Endothelial cell of umbilical vein (primary cell): ENCODE measurements at regions not wholly inside any gene's neighbourhood (a gene's known extent, or its start where the extent isn't known, plus 50 kb on each side); places are given as distances from the start of the nearest gene placed in this dataset.
"Not testable (repeated sequence)": the region's sequence is repeated elsewhere in the genome, so short reads cannot be mapped to it uniquely, and the experiment has no call there.

Experiments
- BruUV-seq: library from RNA; stranded (reverse); fragments of 400-500 nt; replicated peaks from 2 replicates; lab custom pipeline; 2021; lab: Mats Ljungman, UMichigan
- CTCF ChIA-PET: fragments of 300-600, 350-600 bp; sonication (Branson Sonifier 250); formaldehyde crosslinking; loops from one replicate; lab custom pipeline; 2021; ENCODE audit warnings: antibody characterized with exemption, inconsistent platforms; lab: Charles Lee
- POLR2A ChIA-PET: fragments of 300-600, 350-600 bp; sonication (Branson Sonifier 250); formaldehyde crosslinking; loops from one replicate; lab custom pipeline; 2021; ENCODE audit warnings: antibody characterized with exemption, inconsistent platforms; lab: Charles Lee
- DNase-seq: peaks from one replicate; pipeline ENCODE4 v3.0.0-alpha.2; 2011; ENCODE audit warnings: low read depth, low spot score
- FAIRE-seq: peaks from 2 replicates; lab custom pipeline; 2011; peaks lifted over from hg19 to GRCh38; lab: Jason Lieb, UNC
- H2AFZ ChIP-seq: 2 replicates; pipeline ENCODE4 v1.6.0; 2012; ENCODE audit warnings: low read depth, low read length, control low read depth, inconsistent platforms
- H3K27ac ChIP-seq: 2 replicates; pipeline ENCODE4 v1.5.1; 2011; ENCODE audit warnings: low read depth, mild to moderate bottlenecking, control low read depth, low read length, moderate library complexity; ENCODE audit not compliant: insufficient read depth
- H3K27me3 ChIP-seq, 2 experiments: 2 replicates each; pipeline versions ENCODE4 v1.6.0 to v1.6.1; 2011; ENCODE audit warnings: low read length in 2 of 2, mixed read lengths in 1 of 2; ENCODE audit not compliant: control insufficient read depth in 2 of 2, insufficient read depth in 2 of 2
- H3K36me3 ChIP-seq, 2 experiments: 2 replicates in 1 of 2; 3 replicates in 1 of 2; pipeline ENCODE4 v1.5.1; 2011; ENCODE audit warnings: low read length in 2 of 2, mild to moderate bottlenecking in 1 of 2, moderate library complexity in 1 of 2; ENCODE audit not compliant: control insufficient read depth in 2 of 2, insufficient read depth in 2 of 2; ENCODE audit errors: extremely low read depth in 1 of 2
- H3K4me1 ChIP-seq: 3 replicates; pipeline ENCODE4 v1.5.1; 2011; ENCODE audit warnings: mild to moderate bottlenecking, low read length; ENCODE audit not compliant: control insufficient read depth, insufficient read depth; ENCODE audit errors: extremely low read depth
- H3K4me2 ChIP-seq: 2 replicates; pipeline ENCODE4 v1.6.1; 2011; ENCODE audit warnings: low read length, control low read depth, mixed read lengths; ENCODE audit not compliant: insufficient read depth
- H3K4me3 ChIP-seq, 3 experiments: fragments of 200-600 bp in 1 of 3; sonication (generic), shearing (Covaris generic) in 1 of 3; replicated peaks in 1 of 3; 2 replicates each; pipeline ENCODE4 v1.5.1; 2011 to 2016; ENCODE audit warnings: control low read depth in 3 of 3, low read length in 3 of 3, mild to moderate bottlenecking in 2 of 3, inconsistent platforms in 1 of 3, low read depth in 1 of 3, moderate library complexity in 1 of 3; ENCODE audit not compliant: insufficient read depth in 1 of 3
- H3K79me2 ChIP-seq: 2 replicates; pipeline ENCODE4 v1.6.0; 2012; ENCODE audit warnings: low read length, inconsistent platforms; ENCODE audit not compliant: control insufficient read depth, insufficient read depth
- H3K9ac ChIP-seq: replicated peaks from 2 replicates; pipeline ENCODE3; 2011; ENCODE audit warnings: low read length, control low read depth; ENCODE audit not compliant: insufficient read depth; ENCODE audit errors: extremely low read depth
- H3K9me1 ChIP-seq: replicated peaks from 3 replicates; pipeline ENCODE4 v1.6.0; 2011; ENCODE audit warnings: mild to moderate bottlenecking, low read length; ENCODE audit not compliant: control insufficient read depth, insufficient read depth; ENCODE audit errors: extremely low read depth
- H3K9me3 ChIP-seq: replicated peaks from 2 replicates; pipeline ENCODE4 v1.5.1; 2012; ENCODE audit warnings: low read length, inconsistent platforms; ENCODE audit not compliant: control insufficient read depth, insufficient read depth
- H4K20me1 ChIP-seq: replicated peaks from 2 replicates; pipeline ENCODE3; 2011; ENCODE audit warnings: mild to moderate bottlenecking, low read length; ENCODE audit not compliant: control insufficient read depth, insufficient read depth; ENCODE audit errors: extremely low read depth
- EZH2 ChIP-seq: IDR thresholded peaks from 2 replicates; pipeline ENCODE4 v1.6.1; 2012; ENCODE audit warnings: borderline replicate concordance, low read depth, mild to moderate bottlenecking, moderate library complexity, low read length, inconsistent platforms; ENCODE audit not compliant: severe bottlenecking
- FOS ChIP-seq: IDR thresholded peaks from 2 replicates; pipeline ENCODE4 v1.6.1; 2011; ENCODE audit warnings: mild to moderate bottlenecking, low read length, moderate library complexity, borderline replicate concordance; ENCODE audit not compliant: insufficient read depth
- GATA2 ChIP-seq: IDR thresholded peaks from 2 replicates; pipeline ENCODE4 v1.7.0; 2011; ENCODE audit warnings: low read depth, mild to moderate bottlenecking, moderate library complexity, mixed read lengths, low read length; ENCODE audit not compliant: insufficient read length, insufficient read depth
- POLR2A ChIP-seq: IDR thresholded peaks from 2 replicates; pipeline ENCODE4 v1.6.1; 2012; ENCODE audit warnings: low read depth, mild to moderate bottlenecking, control low read depth, low read length
- POLR2AphosphoS5 ChIP-seq: IDR thresholded peaks from 2 replicates; pipeline ENCODE4 v1.6.1; 2012; ENCODE audit warnings: low read depth, mild to moderate bottlenecking, control low read depth, low read length, moderate library complexity; ENCODE audit not compliant: insufficient read depth
- dilution Hi-C: fragments of 300-500 bp; cut with MboI; formaldehyde crosslinking; loops from one replicate; pipeline ENCODE4 v1.15.0; 2019; ENCODE audit warnings: low sequenced_read_pairs; ENCODE audit not compliant: extremely low pct_ligation_motif_present
- intact Hi-C: fragments of 100-400 bp; cut with micrococcal nuclease; formaldehyde crosslinking; loops from one replicate; pipeline ENCODE4 v1.10.0; 2022
- TF ChIP-seq, protein P1 (sequence below), 2 donors: IDR thresholded peaks; 1 replicate in 1 of 2; 2 replicates in 1 of 2; pipeline ENCODE4 v1.5.1; 2011; ENCODE audit warnings: low read length in 2 of 2, mild to moderate bottlenecking in 2 of 2, moderate library complexity in 2 of 2, control low read depth in 1 of 2, inconsistent platforms in 1 of 2, low read depth in 1 of 2; ENCODE audit not compliant: insufficient read depth in 1 of 2; ENCODE audit errors: extremely low read depth in 1 of 2

DNA sequence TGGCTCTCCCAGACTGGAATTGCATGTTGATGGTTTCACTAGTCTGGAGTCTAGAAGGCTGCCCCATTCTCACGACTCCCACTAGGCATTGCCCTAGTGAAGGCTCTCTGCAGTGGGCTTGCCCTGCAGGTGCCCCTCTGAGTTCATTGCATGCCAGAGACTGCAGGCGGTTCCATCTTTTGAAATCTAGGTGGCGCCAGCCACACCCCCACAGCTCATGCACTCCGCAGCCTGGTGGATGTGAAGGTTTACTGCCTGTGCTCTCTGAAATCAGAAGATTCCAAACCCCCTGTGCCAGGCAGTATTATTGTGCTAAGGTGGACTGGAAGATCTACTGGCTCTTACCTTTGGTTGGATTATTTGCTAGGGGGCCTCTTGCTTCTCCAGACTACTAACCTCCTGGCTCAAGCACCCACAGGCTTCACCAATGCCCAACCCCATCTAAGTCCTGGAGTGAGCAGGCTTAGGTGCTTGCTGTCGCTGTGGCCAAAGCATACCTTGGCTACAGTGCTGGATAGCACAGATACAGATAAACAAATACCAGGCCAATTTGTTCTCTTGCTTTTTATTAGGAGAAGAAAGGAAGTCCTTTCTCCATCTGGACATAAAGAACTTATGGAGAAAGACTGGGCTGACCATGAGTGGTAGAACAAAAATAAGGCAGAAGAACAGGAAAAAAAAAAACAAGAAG, 83.5 kb upstream of the SIM2 start:
- intact Hi-C loops, result no loop called here
- no peaks in the 10 kb centered on the region for H3K36me3 ChIP-seq
- CTCF ChIA-PET, result interaction anchor here (3.5 kb wide), 1 partner anchor 15 kb away, joined by 10 read pairs; no protein-coding TSS in a partner anchor

GRCh38 chr21:36616773-36617172, 82.1 kb upstream of the SIM2 start:
- H3K9me1 ChIP-seq, H3K9me3 ChIP-seq, H3K4me1 ChIP-seq, POLR2A ChIA-PET, H3K4me3 ChIP-seq, BruUV-seq, H4K20me1 ChIP-seq, dilution Hi-C loops, H3K4me2 ChIP-seq, H3K27ac ChIP-seq, H2AFZ ChIP-seq, intact Hi-C loops, FAIRE-seq, H3K9ac ChIP-seq, H3K79me2 ChIP-seq, H3K36me3 ChIP-seq, DNase-seq: not testable (repeated sequence)
- CTCF ChIA-PET, result interaction anchor here (3.5 kb wide), 1 partner anchor 14 kb away, joined by 10 read pairs; no protein-coding TSS in a partner anchor
- H3K27me3 ChIP-seq, result peaks cover 7 to 11% of the 10 kb centered on the region in 2 experiments

More for the DNA sequence above, 83.5 kb upstream of the SIM2 start:
- peaks cover 10 to 11% of the 10 kb centered on the region in 2 experiments for H3K27me3 ChIP-seq
- H3K4me1 ChIP-seq, result peaks cover under 1% of the 10 kb centered on the region
- no peak overlapping the region for H3K4me2 ChIP-seq
- no peak overlapping the region for H3K4me3 ChIP-seq
- no peaks in the 10 kb centered on the region for H4K20me1 ChIP-seq
- dilution Hi-C loops, result no loop called here
- DNase-seq (no peak), FAIRE-seq (no peak)
- no peak overlapping the region for H3K27ac ChIP-seq
- no peaks in the 10 kb centered on the region for H3K9me3 ChIP-seq
- H3K9me1 ChIP-seq, result no peaks in the 10 kb centered on the region
- no TSS peak for BruUV-seq
- H3K9ac ChIP-seq, result no peak overlapping the region
- POLR2A ChIA-PET, result no interaction called here
- H3K79me2 ChIP-seq, result no peaks in the 10 kb centered on the region
- no peak overlapping the region for H2AFZ ChIP-seq
- TF ChIP-seq POLR2AphosphoS5, result no peak
- TF ChIP-seq POLR2A, result no peak
- TF ChIP-seq EZH2, result no peak
- TF ChIP-seq, protein P1, sequence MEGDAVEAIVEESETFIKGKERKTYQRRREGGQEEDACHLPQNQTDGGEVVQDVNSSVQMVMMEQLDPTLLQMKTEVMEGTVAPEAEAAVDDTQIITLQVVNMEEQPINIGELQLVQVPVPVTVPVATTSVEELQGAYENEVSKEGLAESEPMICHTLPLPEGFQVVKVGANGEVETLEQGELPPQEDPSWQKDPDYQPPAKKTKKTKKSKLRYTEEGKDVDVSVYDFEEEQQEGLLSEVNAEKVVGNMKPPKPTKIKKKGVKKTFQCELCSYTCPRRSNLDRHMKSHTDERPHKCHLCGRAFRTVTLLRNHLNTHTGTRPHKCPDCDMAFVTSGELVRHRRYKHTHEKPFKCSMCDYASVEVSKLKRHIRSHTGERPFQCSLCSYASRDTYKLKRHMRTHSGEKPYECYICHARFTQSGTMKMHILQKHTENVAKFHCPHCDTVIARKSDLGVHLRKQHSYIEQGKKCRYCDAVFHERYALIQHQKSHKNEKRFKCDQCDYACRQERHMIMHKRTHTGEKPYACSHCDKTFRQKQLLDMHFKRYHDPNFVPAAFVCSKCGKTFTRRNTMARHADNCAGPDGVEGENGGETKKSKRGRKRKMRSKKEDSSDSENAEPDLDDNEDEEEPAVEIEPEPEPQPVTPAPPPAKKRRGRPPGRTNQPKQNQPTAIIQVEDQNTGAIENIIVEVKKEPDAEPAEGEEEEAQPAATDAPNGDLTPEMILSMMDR (IDR thresholded peaks at IDR 0.05; ENCODE audit: extremely low read depth in 1 of 2, insufficient read depth in 1 of 2, low read depth in 1 of 2, low read length in 2 of 2), result peak; percentile 17 to 37
- no peak for TF ChIP-seq FOS
- TF ChIP-seq GATA2, result no peak

DNA sequence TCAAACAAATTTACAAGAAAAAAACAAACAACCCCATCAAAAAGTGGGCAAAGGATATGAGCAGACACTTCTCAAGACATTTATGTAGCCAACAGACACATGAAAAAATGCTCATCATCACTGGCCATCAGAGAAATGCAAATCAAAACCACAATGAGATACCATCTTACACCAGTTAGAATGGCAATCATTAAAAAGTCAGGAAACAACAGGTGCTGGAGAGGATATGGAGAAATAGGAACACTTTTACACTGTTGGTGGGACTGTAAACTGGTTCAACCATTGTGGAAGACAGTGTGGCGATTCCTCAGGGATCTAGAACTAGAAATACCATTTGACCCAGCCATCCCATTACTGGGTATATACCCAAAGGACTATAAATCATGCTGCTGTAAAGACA, 77.1 kb upstream of the SIM2 start:
- dilution Hi-C loops, FAIRE-seq, H3K4me1 ChIP-seq, intact Hi-C loops, H3K27ac ChIP-seq, H3K36me3 ChIP-seq, H3K27me3 ChIP-seq, BruUV-seq, H3K9me3 ChIP-seq, H3K4me3 ChIP-seq, H3K9ac ChIP-seq, POLR2A ChIA-PET, DNase-seq, H3K79me2 ChIP-seq, H3K9me1 ChIP-seq, H4K20me1 ChIP-seq, H2AFZ ChIP-seq, H3K4me2 ChIP-seq: not testable (repeated sequence)
- CTCF ChIA-PET, result interaction anchor here (1.3 kb wide), 1 partner anchor 9 kb away, joined by 5 read pairs; no protein-coding TSS in a partner anchor
